ENCODE measurements at regions not wholly inside any gene's neighbourhood (a gene's known extent, or its start where the extent isn't known, plus 50 kb on each side); places are given as distances from the start of the nearest gene placed in this dataset.

DNA sequence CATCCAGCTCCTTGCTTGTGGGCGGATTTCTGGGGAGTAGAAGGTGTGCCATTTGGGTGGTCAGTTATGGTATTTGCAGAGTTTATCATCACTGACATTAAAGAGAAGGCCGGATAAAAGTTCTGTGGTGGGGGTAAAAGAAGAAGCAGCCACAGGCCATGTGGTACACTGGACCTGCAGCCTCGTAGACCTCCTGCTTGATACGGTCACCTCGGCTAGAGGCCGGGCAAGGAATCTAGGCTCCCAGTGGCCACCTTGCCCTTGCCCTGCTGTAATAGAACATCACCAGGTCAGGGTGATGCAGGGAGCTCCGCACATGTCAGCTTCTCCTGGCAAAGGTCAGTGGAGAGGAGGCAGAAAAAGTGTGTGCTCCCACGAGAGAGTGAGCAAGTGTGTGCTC, 376.1 kb upstream of the IRX4 start:
- Mint-ChIP-seq H3K4me1 (peaks cover 3% of the 10 kb centered on the region), H3K27me3 (ENCODE audit: low read depth) (peaks cover 26% of the 10 kb centered on the region), H3K4me3 (no peak overlapping the region), H3K9me3 (no peaks in the 10 kb centered on the region), H3K27ac (no peak overlapping the region), H3K36me3 (no peaks in the 10 kb centered on the region)
- no peak for DNase-seq (ENCODE audit: low spot score in 2 of 2, unreplicated experiment in 2 of 2)
- TF ChIP-seq, protein P1, sequence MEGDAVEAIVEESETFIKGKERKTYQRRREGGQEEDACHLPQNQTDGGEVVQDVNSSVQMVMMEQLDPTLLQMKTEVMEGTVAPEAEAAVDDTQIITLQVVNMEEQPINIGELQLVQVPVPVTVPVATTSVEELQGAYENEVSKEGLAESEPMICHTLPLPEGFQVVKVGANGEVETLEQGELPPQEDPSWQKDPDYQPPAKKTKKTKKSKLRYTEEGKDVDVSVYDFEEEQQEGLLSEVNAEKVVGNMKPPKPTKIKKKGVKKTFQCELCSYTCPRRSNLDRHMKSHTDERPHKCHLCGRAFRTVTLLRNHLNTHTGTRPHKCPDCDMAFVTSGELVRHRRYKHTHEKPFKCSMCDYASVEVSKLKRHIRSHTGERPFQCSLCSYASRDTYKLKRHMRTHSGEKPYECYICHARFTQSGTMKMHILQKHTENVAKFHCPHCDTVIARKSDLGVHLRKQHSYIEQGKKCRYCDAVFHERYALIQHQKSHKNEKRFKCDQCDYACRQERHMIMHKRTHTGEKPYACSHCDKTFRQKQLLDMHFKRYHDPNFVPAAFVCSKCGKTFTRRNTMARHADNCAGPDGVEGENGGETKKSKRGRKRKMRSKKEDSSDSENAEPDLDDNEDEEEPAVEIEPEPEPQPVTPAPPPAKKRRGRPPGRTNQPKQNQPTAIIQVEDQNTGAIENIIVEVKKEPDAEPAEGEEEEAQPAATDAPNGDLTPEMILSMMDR (IDR thresholded peaks at IDR 0.05; ENCODE audit: unreplicated experiment) = no peak

GRCh38 chr5:2257326-2258244, 374.9 kb upstream of the IRX4 start:
- DNase-seq (ENCODE audit: low spot score in 2 of 2, unreplicated experiment in 2 of 2) = no peak
- no peaks in the 10 kb centered on the region for H3K9me3 Mint-ChIP-seq
- TF ChIP-seq, protein P1 (IDR thresholded peaks at IDR 0.05; ENCODE audit: unreplicated experiment) = no peak
- H3K27ac Mint-ChIP-seq = no peak overlapping the region
- H3K36me3 Mint-ChIP-seq = no peaks in the 10 kb centered on the region
- H3K27me3 Mint-ChIP-seq (ENCODE audit: low read depth) = peaks cover 20% of the 10 kb centered on the region
- no peak overlapping the region for H3K4me3 Mint-ChIP-seq
- peaks cover 11% of the 10 kb centered on the region for H3K4me1 Mint-ChIP-seq

GRCh38 chr5:2256691-2257280, 374.1 kb upstream of the IRX4 start:
- TF ChIP-seq, protein P1 (IDR thresholded peaks at IDR 0.05; ENCODE audit: unreplicated experiment) = no peak
- H3K4me3 Mint-ChIP-seq = no peak overlapping the region
- no peaks in the 10 kb centered on the region for H3K9me3 Mint-ChIP-seq
- H3K36me3 Mint-ChIP-seq = no peaks in the 10 kb centered on the region
- no peak for DNase-seq (ENCODE audit: low spot score in 2 of 2, unreplicated experiment in 2 of 2)
- peaks cover 13% of the 10 kb centered on the region for H3K4me1 Mint-ChIP-seq
- H3K27me3 Mint-ChIP-seq (ENCODE audit: low read depth) = peaks cover 14% of the 10 kb centered on the region
- H3K27ac Mint-ChIP-seq = no peak overlapping the region

DNA sequence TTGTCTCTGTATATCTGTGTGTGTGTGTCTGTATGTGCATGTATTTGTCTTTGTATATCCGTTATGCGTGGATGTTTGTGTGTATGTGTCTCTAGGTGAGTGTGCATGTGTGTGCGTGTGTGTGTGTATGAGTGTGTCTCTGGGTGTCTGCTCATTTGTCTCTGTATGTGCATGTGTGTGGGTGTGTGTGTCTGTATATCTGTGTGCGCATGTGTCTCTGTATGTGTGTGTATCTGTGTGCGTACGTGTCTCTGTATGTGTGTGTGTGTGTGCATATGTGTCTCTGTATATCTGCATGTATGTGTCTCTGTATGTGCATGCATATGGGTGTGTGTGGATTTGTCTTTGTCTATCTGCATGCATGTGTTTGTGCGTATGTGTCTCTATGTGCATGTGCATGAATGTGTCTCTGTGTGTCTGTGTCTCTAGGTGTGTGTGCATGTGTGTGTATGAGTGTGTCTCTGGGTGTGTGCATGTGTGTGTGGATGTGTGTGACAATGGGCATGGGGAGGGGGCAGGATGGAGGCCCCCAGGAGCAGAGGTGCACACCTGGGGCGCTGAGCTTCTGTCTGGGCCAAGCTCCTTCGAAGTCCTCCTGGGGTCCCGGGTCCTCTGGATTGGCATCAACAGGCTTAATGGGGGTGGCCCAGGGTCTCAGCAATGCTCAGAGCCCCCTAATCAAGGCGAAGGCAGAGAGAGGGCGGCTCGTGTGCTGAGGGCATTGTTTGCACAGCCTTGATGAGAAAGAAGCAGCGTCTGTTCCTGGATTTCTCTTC, 373.4 kb upstream of the IRX4 start:
- peaks cover 8% of the 10 kb centered on the region for H3K27me3 Mint-ChIP-seq (ENCODE audit: low read depth)
- no peaks in the 10 kb centered on the region for H3K9me3 Mint-ChIP-seq

More for the DNA sequence above, 373.4 kb upstream of the IRX4 start:
- H3K36me3 Mint-ChIP-seq = no peaks in the 10 kb centered on the region
- DNase-seq (ENCODE audit: low spot score in 2 of 2, unreplicated experiment in 2 of 2) = no peak
- H3K4me3 Mint-ChIP-seq = no peak overlapping the region
- H3K27ac Mint-ChIP-seq = no peak overlapping the region
- peaks cover 13% of the 10 kb centered on the region for H3K4me1 Mint-ChIP-seq
- TF ChIP-seq, protein P1 (IDR thresholded peaks at IDR 0.05; ENCODE audit: unreplicated experiment) = no peak
